ENCODE measurements at regions not wholly inside any gene's neighbourhood (a gene's known extent, or its start where the extent isn't known, plus 50 kb on each side); places are given as distances from the start of the nearest gene placed in this dataset.

DNA sequence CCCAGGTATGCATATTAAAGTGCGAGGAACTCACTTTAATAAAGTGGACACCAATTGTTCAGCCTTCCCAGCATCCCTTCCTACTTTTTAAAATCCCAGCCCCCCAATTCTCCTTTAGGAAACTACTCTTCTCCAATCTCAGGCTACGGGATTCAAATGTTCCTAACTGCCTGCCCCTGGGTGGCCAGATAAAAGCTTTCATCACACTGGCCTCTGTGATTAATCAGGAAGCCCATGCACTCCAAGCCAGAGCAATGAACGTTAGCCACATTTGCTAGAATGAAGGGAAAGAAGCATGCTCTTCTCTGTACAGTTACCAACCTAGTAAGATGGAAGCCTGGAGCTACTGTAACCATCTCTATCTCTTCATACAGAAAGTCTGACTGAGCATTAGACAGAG is 250.3 kb upstream of the UBE2E2 start:
- Histone ChIP-seq H3K27me3 (ENCODE audit: low read depth) (no peaks in the 10 kb centered on the region), H3K9me3 (replicated peaks) (peaks cover 6% of the 10 kb centered on the region), H3K27ac (replicated peaks) (no peak overlapping the region), H3K4me1 (no peaks in the 10 kb centered on the region), H3K4me3 (no peak overlapping the region), H3K36me3 (no peaks in the 10 kb centered on the region)
- intact Hi-C loops (cut with micrococcal nuclease) = loop anchor here (5.0 kb wide), 1 partner anchor 386 kb away; no protein-coding TSS in a partner anchor
- TF ChIP-seq, protein P1, sequence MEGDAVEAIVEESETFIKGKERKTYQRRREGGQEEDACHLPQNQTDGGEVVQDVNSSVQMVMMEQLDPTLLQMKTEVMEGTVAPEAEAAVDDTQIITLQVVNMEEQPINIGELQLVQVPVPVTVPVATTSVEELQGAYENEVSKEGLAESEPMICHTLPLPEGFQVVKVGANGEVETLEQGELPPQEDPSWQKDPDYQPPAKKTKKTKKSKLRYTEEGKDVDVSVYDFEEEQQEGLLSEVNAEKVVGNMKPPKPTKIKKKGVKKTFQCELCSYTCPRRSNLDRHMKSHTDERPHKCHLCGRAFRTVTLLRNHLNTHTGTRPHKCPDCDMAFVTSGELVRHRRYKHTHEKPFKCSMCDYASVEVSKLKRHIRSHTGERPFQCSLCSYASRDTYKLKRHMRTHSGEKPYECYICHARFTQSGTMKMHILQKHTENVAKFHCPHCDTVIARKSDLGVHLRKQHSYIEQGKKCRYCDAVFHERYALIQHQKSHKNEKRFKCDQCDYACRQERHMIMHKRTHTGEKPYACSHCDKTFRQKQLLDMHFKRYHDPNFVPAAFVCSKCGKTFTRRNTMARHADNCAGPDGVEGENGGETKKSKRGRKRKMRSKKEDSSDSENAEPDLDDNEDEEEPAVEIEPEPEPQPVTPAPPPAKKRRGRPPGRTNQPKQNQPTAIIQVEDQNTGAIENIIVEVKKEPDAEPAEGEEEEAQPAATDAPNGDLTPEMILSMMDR (IDR thresholded peaks at IDR 0.05; ENCODE audit: borderline replicate concordance) = no peak
- DNase-seq = no peak

DNA sequence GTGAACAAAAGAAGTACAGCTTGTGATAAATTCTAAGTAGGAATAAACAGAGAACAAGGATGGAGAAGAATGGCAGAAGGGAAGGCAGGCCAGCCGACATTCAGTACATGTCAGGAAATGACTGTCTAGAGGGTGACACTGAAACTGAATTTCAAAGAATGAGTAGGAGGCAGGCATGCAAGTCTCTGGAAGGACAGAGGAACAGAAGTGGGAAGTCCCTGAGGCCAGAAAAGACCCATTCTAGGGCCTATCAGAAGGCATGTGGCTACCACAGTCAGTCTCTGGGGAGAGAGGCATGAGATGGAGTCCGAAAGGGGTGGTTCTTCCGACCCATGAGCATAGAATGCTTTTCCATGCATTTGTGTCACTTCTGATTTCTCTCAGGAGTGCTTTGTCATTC is 243.5 kb upstream of the UBE2E2 start:
- H3K4me3 ChIP-seq = no peak overlapping the region
- intact Hi-C loops (cut with micrococcal nuclease) = no loop called here
- TF ChIP-seq, protein P1 (IDR thresholded peaks at IDR 0.05; ENCODE audit: borderline replicate concordance) = no peak

DNA sequence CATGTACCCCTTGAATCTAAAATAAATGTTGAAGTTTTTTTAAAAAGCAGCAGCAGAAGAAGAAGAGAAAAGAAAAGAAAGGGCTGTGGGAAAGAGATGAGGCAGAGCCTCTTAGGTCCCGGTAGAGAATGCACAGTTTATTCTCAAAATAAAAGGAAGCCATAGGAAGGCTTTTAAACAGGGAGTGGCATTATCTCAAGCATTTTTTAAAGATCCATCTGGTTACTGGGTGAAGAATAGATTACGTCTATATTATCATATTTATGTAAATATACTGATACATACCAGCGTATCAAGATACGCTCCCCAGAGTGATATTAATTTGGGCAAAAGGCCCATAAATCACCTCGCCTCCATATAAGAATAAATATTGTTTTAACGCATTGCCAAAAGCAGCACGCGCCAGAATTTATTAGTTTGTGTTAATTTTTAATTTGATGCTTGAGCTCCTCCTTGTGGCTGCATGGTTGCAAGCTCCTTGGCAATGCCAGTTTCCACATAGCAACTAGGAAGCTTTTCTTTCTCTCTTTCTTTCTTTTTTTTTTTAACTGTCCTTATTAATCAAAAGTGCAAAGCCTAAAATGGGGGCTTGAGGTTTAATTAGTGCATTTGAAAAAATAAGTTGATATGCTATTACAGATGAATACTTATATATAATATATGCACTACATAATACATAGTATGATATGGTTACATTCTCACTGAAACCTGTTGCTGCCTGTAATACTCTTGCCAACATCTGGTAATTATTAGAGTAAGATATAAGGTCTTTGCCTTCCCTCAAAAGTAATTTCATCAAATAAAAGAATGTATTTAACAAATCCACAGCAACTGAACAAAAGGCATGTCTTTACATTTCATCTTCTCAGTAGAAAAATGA is 242.8 kb upstream of the UBE2E2 start:
- intact Hi-C loops (cut with micrococcal nuclease) = no loop called here
- H3K4me1 ChIP-seq = no peaks in the 10 kb centered on the region
- H3K27me3 ChIP-seq (ENCODE audit: low read depth) = no peaks in the 10 kb centered on the region
- TF ChIP-seq, protein P1 (IDR thresholded peaks at IDR 0.05; ENCODE audit: borderline replicate concordance) = peak; percentile 78
- no peak overlapping the region for H3K4me3 ChIP-seq
- no peak overlapping the region for H3K27ac ChIP-seq (replicated peaks)
- no peak for DNase-seq
- no peaks in the 10 kb centered on the region for H3K9me3 ChIP-seq (replicated peaks)
- no peaks in the 10 kb centered on the region for H3K36me3 ChIP-seq

More for the DNA sequence above, 243.5 kb upstream of the UBE2E2 start:
- Histone ChIP-seq H3K4me1 (no peaks in the 10 kb centered on the region), H3K36me3 (no peaks in the 10 kb centered on the region), H3K27me3 (ENCODE audit: low read depth) (no peaks in the 10 kb centered on the region), H3K9me3 (replicated peaks) (no peaks in the 10 kb centered on the region), H3K27ac (replicated peaks) (no peak overlapping the region)
- DNase-seq = no peak

DNA sequence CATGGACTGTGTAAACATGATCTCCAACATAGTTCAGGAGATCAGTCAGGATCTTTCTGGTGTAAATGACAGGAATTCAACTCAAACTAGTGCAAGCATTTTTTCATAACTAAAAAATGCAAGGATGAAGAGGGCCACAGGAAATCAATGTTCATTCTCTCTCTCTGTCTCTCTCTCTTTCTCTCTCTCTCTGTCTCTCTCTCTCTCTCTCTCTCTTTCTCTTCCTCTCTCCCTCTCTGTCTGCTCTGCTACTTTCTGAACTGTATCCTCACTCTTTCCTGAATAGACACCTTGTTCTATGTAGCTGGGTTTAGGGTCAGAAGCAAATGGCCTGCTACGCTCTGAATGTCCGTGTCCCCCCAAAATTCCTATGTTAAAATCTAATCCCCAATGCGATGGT is 240.9 kb upstream of the UBE2E2 start:
- Histone ChIP-seq H3K4me3 (no peak overlapping the region), H3K4me1 (no peaks in the 10 kb centered on the region), H3K36me3 (no peaks in the 10 kb centered on the region), H3K27me3 (ENCODE audit: low read depth) (no peaks in the 10 kb centered on the region), H3K9me3 (replicated peaks) (no peaks in the 10 kb centered on the region), H3K27ac (replicated peaks) (no peak overlapping the region)
- TF ChIP-seq, protein P1 (IDR thresholded peaks at IDR 0.05; ENCODE audit: borderline replicate concordance) = no peak
- intact Hi-C loops (cut with micrococcal nuclease) = no loop called here
- no peak for DNase-seq

DNA sequence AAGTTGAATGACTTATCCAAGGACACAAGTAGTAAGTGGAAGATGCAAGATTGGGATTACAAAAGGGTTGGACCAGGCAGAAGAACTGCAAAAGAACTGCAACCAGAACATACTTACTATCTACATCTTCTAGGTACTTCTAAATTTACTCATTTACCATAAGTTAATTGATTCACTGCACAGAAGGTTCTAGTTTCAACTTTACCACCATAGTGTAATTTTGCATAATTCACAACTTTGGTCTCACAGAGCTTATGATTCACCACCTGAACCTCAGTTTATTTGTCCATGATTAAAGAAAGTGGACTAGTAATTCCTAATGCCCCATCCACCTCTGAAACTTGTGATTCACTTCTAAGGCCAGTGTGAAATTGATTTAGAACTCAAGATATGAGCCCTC is 236.8 kb upstream of the UBE2E2 start:
- no peak for DNase-seq
- H3K27ac ChIP-seq (replicated peaks) = no peak overlapping the region
- H3K36me3 ChIP-seq = no peaks in the 10 kb centered on the region
- intact Hi-C loops (cut with micrococcal nuclease) = no loop called here
- no peaks in the 10 kb centered on the region for H3K4me1 ChIP-seq
- TF ChIP-seq, protein P1 (IDR thresholded peaks at IDR 0.05; ENCODE audit: borderline replicate concordance) = no peak
- H3K4me3 ChIP-seq = no peak overlapping the region
- H3K9me3 ChIP-seq (replicated peaks) = no peaks in the 10 kb centered on the region
- no peaks in the 10 kb centered on the region for H3K27me3 ChIP-seq (ENCODE audit: low read depth)

Measured in left ventricle myocardium inferior (tissue), 1 donor.